ENCODE measurements at regions not wholly inside any gene's neighbourhood (a gene's known extent, or its start where the extent isn't known, plus 50 kb on each side); places are given as distances from the start of the nearest gene placed in this dataset.

DNA sequence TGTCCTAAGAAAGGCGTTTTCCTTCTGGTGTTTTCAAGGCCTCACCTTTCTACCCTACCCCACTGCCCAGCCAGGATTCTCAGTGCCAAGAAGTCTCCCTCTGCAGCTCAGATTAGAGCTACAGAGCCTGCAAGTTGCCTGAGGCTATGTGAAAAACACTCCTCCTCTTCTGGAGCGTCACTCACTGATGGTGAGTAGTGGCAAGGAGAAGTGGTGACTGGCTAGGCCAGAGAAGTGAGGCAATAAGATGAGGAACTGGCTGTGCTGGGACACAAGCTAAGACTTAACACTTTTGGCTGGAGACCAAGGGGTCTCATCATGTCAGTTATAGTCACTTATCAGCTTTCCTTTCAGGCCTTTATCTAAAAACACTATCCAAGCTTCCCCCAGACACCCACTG, 86.7 kb upstream of the PRKAR2B start:
- no peak for DNase-seq (ENCODE audit: low read depth in 4 of 4, low spot score in 3 of 4)

- no peak for DNase-seq (ENCODE audit: low read depth in 4 of 4, low spot score in 3 of 4)
Observed at GRCh38 chr7:106959753-106960152, 84.8 kb upstream of the PRKAR2B start.

DNA sequence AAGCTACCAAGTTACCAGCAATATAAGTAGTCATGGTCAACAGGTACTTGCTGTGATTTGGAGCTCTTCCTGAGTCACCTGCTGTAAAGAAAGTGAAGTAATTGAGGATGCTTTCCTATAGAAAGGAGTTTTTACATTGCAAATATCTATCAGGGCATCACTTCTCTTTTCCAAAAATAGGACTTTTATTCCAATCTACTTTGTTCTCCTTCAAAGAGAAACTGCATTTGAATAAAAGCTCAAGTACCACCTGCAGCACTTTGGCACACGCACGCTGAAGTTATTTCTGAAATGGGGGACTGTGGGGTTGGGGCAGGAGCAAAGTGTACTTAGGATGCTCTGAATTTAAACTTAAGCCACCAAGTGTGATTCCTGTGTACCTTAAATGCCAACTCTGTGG, 81.8 kb upstream of the PRKAR2B start:
- DNase-seq (ENCODE audit: low read depth in 4 of 4, low spot score in 3 of 4) = no peak

GRCh38 chr7:106964466-106964865, 80.0 kb upstream of the PRKAR2B start:
- no peak for DNase-seq (ENCODE audit: low read depth in 4 of 4, low spot score in 3 of 4)

DNA sequence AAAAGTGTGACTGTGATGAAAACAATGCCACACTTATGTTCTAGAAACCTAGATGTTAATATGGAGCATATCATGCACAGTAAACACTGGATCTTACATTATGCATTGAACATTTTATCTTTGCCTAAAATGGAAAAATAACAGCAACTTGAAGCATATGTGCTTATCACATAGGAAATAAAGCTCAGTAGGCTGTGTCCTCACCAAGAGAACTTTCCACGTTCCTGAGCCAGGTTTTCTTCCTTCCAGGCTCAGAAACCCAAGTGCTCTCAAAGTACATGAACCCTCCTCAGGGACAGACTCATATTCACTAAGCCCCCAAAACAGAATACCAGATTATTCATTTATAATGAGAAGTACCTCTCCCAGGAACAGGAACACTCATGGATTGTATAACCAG, 79.4 kb upstream of the PRKAR2B start:
- no peak for DNase-seq (ENCODE audit: low read depth in 4 of 4, low spot score in 3 of 4)

GRCh38 chr7:106966121-106966520, 78.4 kb upstream of the PRKAR2B start:
- no peak for DNase-seq (ENCODE audit: low read depth in 4 of 4, low spot score in 3 of 4)

DNA sequence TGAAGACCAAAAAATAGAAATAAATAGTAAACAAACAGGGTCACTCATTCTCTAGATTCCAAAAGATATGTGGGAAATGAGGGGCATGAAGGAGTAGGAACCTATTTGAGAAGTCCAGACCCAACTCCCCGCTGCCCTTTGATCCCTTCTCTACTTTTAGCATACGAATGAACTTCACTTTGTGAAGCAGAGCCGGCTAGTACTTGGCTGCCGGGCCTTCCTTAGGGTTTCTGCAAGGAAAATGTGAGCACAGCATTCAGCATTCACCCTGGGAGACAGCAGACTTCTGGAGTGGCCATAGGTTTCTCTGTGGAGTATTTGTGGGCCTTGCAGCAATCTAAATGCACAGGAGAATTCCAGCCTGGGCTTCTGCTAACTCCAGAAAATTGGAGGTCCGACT, 76.3 kb upstream of the PRKAR2B start:
- DNase-seq (ENCODE audit: low read depth in 4 of 4, low spot score in 3 of 4) = no peak

DNA sequence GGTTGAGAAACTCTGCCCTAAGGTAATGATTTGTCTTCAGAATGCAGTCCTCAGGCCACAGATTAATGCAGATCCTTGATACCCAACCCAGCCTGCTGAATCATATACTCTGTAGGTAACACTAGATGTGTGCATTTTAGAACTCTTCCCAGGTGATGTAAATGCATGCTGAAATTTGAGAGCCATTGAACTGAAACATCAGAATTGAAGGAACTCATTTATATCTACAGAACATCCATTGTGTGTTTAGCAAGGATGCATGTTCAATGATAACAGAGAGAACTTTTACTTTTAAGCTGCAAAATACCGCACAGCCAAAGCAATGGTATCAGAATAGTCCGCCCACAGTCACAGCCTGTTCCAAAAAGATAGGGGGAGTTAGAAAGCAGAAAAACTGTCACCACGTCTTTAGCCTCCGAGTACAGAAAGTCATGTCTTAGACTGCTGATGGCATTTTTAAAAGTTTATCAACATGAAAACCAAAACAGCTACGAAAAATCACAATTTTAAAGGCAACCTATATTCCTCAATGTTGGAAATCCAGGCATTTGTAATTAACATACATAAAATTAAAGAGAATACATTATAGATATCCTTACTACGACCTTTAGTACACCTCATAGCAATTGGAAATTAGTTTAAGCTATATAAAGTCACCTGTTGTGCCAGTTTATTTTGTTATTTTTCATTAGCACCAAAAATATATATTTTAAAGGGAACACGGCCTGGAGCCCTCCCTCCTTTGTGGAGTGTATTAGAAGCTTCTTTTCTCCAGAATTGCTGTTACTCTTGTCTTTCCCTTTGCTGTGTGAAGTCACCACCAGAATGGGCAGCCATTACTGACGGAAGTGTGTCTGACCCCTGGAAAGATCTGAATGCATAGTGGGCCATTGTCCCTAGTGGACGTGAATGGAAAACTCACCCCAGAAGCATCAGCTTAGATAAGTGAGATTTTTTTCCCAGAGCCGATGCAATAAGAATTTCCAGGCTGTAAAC, 65.8 kb upstream of the PRKAR2B start:
- no peak for DNase-seq (ENCODE audit: low read depth in 4 of 4, low spot score in 3 of 4)

GRCh38 chr7:106979551-106980357, 64.8 kb upstream of the PRKAR2B start:
- no peak for DNase-seq (ENCODE audit: low read depth in 4 of 4, low spot score in 3 of 4)

- no peak for DNase-seq (ENCODE audit: low read depth in 4 of 4, low spot score in 3 of 4)
Observed at GRCh38 chr7:106980358-106980685, 64.2 kb upstream of the PRKAR2B start.

GRCh38 chr7:106982415-106982814, 62.1 kb upstream of the PRKAR2B start:
- peak; percentile 20 to 40 (median 34) for DNase-seq (ENCODE audit: low read depth in 4 of 4, low spot score in 3 of 4)

DNA sequence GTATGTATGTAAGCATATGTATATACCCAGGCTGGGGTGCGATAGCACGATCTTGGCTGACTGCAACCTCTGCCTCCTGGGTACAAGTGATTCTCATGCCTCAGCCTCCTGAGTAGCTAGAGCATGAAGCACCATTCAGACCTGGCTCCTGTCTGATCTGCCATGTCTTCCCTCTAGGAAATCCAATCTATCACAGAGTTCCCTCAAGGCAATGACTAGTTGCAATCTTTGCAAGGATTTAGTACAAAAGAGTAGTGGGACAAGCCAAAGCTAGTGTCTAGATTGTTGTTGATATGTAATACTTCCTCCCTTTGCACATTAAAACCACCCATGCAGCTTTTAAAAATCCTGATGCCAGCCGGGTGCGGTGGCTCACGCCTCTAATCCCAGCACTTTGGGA, 60.5 kb upstream of the PRKAR2B start:
- no peak for DNase-seq (ENCODE audit: low read depth in 4 of 4, low spot score in 3 of 4)

- no peak for DNase-seq (ENCODE audit: low read depth in 4 of 4, low spot score in 3 of 4)
Observed at GRCh38 chr7:106986450-106986977, 58.0 kb upstream of the PRKAR2B start.

- DNase-seq (ENCODE audit: low read depth in 4 of 4, low spot score in 3 of 4) = no peak
Observed at GRCh38 chr7:106987777-106988176, 56.7 kb upstream of the PRKAR2B start.

- DNase-seq (ENCODE audit: low read depth in 4 of 4, low spot score in 3 of 4) = no peak
Observed at GRCh38 chr7:106992511-106992910, 52.0 kb upstream of the PRKAR2B start.
